SK-N-SH treated with all-trans-retinoic acid at 6 μM for 48 hours (cell line): ENCODE measurements at regions not wholly inside any gene's neighbourhood (a gene's known extent, or its start where the extent isn't known, plus 50 kb on each side); places are given as distances from the start of the nearest gene placed in this dataset.

ENCODE experiments used
- ATAC-seq: fragments of 200-7000 bp; cut with Tn5 transposase; 3 replicates; pipeline ENCODE4 v1.9.1; 2020; ENCODE audit warnings: mild to moderate bottlenecking, moderate library complexity
- BACH2 ChIP-seq: fragments of 250-450 bp; sonication (Bioruptor Pico); IDR thresholded peaks from 2 replicates; pipeline ENCODE4 v1.9.0; 2021; ENCODE audit warnings: mild to moderate bottlenecking, borderline replicate concordance
- CSDC2 ChIP-seq: fragments of 250-450 bp; sonication (Bioruptor Pico); IDR thresholded peaks from 2 replicates; pipeline ENCODE4 v1.5.0; 2020; ENCODE audit warnings: mild to moderate bottlenecking, moderate library complexity
- CSRNP3 ChIP-seq: fragments of 250-450 bp; sonication (Bioruptor Pico); IDR thresholded peaks from 2 replicates; pipeline ENCODE4 v1.5.1; 2021; ENCODE audit warnings: mild to moderate bottlenecking, moderate library complexity
- ESRRG ChIP-seq: fragments of 250-450 bp; sonication (Bioruptor Pico); IDR thresholded peaks from 2 replicates; pipeline ENCODE4 v1.6.1; 2021; ENCODE audit warnings: mild to moderate bottlenecking
- GLIS3 ChIP-seq: fragments of 250-450 bp; sonication (Bioruptor Pico); IDR thresholded peaks from 2 replicates; pipeline ENCODE4 v1.5.0; 2020; ENCODE audit warnings: mild to moderate bottlenecking, moderate library complexity
- PPARA ChIP-seq: fragments of 250-450 bp; sonication (Bioruptor Pico); IDR thresholded peaks from 2 replicates; pipeline ENCODE4 v1.5.0; 2020; ENCODE audit warnings: mild to moderate bottlenecking, borderline replicate concordance
- RARB ChIP-seq: fragments of 250-450 bp; sonication (Bioruptor Pico); IDR thresholded peaks from 2 replicates; pipeline ENCODE4 v1.8.0; 2021; ENCODE audit warnings: mild to moderate bottlenecking, moderate library complexity
- ZFP30 ChIP-seq: fragments of 450-650 bp; formaldehyde crosslinking; IDR thresholded peaks from 2 replicates; pipeline ENCODE4 v1.5.0; 2022; ENCODE audit warnings: mild to moderate bottlenecking, moderate library complexity
- ZNF70 ChIP-seq: fragments of 450-650 bp; formaldehyde crosslinking; IDR thresholded peaks from 2 replicates; pipeline ENCODE4 v1.5.0; 2020; ENCODE audit warnings: mild to moderate bottlenecking, moderate library complexity

DNA sequence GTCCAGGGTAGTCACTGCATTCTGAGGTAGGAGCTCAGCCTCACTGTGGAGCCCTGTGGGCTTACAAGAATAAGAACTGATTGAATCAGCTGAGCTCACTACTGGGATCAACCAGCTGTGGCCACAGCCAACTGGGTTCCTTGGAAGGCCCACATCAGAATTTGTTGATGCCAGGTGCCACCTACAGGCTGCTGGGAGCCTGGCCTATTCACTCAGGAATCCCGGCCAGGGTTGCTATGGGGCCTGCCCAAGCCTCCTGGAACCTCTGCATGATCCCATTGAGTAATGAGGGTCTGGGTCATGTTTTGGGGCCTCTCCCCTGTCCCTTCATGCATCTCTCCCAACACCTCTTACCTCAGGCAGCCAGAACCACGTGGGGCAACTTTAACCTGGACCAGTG, 53.9 kb upstream of the KIAA1210 start:
- ATAC-seq = peak; percentile 57
- no peak for TF ChIP-seq ESRRG
- TF ChIP-seq ZNF70 = no peak
- TF ChIP-seq, all 23 proteins: peak for 0

- no peak for ATAC-seq
- TF ChIP-seq BACH2 (CRISPR knock-in tag) (no peak), ZFP30 (CRISPR knock-in tag) (no peak), CSRNP3 (CRISPR knock-in tag) (no peak), CSDC2 (CRISPR knock-in tag) (no peak), RARB (no peak), ZNF70 (no peak), ESRRG (no peak), GLIS3 (no peak), PPARA (CRISPR knock-in tag) (no peak)
- TF ChIP-seq, all 23 proteins: peak for 0
Measured at GRCh38 chrX:119186194-119186593, 49.9 kb upstream of the PGRMC1 start.
